NCI-H345 (cell line): ENCODE measurements at regions not wholly inside any gene's neighbourhood (a gene's known extent, or its start where the extent isn't known, plus 50 kb on each side); places are given as distances from the start of the nearest gene placed in this dataset.
"Not testable (repeated sequence)": the region's sequence is repeated elsewhere in the genome, so short reads cannot be mapped to it uniquely, and the experiment has no call there.

Source experiments
- DNase-seq: peaks from one replicate; lab custom pipeline; 2025; lab: John Stamatoyannopoulos, UW

DNA sequence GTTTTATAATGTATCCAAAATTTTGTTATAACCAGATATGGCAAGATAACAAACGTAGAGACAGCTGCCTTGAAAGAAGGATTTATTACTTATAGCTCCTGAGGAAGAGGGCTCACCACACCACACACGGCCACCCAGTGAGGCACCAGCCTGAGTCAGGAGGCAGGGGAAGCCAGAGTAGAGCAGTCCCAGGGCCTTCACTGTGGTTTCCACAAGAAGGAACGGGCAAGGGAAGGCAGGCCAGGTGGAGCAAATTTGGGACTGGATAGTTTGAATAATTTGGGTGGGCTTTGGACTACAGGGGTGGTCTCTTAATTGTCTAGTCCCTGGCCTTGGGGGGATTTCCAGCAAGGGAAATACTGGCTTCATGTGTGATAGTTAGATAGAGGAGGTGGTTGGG lies 72.5 kb downstream of the RRAGC start:
- DNase-seq = no peak

- no peak for DNase-seq
Observed at GRCh38 chr1:38786040-38786436, 73.5 kb downstream of the RRAGC start.

DNA sequence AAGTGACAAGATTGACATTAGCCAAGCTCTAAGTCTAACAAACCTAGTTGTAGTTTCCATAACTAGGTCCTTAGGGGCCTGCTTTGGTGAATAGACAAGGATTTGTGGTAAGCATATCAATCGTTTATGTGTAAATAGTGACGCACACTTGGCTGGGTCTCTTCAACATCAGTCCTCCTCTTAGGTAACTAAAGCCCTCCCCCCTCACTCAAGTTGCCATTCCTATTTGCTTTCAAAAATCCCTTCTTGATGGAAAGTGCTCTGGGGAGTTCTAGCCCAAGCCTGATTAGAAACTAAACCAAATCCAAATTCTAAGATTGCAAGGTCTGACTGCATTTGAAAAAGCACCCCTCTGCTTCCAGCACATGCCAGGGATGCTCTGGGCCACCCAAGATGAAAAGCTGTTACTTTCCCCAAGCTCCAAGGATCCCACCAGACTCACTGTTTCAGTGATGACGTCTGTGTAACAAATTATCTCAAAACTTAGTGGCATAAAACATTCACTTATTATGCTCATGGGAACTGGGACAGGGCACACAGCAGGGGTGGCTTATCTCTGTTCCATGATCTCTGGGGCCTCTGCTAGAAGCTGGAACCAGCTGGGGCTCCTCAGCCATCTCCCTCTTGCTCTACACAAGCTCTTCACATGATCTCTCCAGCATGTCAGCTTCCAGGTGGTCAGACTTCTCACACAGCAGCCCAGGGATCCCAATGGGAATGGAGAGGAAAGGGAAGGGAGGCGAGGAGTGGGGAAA lies 74.1 kb downstream of the RRAGC start:
- DNase-seq = no peak

DNA sequence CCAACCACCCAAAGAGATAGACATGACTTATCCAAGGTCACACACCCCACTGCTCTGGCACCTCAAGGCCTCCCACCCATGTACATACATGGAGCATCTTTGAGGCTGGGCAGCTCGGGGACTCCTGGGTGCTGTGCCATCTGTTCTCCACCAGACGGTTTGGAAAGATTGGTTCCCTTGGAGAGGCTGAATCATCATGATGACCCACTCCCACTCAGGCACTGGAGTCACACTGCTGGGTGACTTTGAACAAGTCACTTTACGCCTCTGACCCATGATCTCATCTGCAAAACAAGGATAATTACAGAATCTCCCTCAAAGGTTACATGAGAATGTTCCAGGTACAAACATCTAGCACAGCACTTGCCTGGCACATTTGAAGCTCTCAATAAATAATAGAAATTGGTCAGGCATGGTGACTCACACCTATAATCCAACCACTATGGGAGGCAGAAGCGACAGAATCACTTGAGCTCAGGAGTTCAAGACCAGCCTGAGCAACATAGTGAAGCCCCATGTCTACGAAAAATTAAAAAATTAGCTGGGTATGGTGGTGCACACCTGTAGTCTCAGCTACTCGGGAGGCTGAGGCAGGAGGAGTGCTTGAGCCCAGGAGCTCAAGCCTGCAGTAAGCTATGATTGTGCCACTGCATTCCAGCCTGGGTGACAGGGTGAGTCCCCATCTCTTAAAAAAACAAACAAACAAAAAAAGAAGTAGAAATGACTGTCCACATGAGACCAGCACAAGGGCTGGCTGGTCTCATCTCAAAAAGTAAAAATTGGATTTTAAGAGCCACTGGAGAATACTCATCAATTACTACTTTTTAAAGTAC lies 74.9 kb downstream of the RRAGC start:
- no peak for DNase-seq

DNA sequence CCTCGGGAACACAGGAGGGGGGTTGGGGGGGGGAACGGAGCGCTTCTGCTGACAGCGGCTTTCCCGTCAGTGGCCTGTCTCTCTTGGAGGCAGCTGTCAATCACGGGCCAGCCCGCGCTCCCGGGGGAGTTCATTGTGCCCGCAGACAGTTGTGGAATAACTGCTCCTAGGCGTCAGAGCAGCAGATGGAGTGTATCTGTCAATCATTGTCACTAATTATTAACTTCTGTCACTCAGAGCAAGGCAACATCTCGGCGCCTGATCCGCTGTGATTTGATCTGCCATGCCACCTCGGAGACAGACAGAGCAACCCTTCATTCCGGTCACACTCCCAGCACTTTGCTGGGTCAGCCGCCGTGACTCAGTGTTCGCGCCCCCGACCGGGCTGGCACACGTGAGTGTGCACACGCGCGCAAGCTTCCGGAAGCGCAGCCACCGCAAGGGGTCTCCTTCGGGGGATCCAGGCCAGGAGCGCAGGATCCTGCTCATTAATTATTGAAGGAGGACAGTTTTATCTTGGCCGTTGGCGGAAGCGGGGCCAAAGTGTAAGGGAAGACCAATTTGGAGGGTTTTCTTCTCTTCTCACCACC lies 75.8 kb downstream of the RRAGC start:
- no peak for DNase-seq

DNA sequence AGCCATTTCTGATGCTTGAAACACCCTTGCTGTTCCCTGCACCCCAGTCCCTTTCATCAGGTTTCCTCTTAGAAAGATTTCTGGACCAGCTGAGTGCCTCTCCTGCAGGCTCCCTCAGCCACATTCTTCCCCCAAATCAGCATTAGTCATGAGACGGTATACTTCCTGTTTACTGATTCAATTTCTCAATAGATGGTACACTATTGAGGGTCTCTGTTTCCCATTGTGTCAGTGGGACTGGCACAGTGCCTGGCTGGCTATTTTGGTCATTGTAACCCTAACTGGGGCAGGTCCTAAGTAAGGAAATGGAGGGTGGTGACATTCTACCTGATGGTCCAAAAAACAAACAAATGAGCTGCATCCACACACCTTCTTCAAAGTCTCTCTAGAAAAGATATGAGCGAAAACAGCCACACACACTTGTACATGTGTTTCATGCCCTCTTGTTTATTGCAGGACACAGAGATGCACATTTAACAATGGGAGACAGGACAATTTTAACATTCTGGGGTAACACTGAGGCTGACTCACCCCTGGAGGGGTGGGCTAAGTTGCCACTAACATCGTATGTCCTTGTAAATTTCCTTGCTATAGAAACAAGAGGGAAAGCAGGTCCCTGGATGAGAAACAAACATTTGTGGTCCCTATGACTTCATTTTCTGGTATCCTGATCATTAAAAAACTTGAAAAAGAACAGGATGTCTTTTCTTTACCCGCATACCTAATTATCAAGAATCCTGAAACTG lies 77.5 kb downstream of the RRAGC start:
- DNase-seq = no peak

DNA sequence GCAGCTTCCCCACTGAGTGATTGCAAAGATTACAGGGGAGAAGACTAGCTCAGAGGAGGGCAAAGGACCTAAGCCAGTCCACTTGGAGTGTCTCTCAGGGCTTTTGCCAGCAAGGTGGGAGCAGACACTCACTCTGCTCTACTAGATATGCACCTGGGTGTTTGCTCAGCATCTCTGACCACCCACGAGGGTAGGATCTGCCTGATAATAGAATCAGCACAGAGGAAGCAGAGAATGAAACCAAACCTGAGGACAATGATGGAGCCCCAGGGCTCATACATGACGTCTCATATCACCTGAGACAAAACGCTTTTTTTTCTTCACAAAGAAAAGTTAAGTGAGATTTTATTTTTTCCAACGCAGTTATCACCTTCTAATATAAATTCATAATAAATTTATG lies 79.4 kb downstream of the RRAGC start:
- no peak for DNase-seq

DNA sequence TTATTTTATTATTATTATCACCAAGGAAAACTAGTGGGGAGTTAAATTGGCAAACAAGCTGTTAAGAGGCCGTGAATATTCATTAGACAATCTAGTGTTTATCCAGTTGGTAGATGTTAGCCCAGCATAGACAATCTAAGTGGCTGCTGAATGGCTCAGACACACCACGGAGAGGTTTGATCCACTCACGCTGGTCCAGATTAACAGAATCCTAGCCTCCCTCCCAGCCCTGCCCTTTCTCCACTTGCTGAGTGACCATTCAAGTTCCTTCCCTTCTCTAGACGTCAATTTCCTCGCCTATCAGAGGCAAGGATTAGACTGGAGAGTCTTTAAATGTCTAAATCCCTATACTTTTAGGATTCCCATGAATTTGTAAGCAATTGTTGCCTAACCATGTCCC lies 80.1 kb downstream of the RRAGC start:
- no peak for DNase-seq

GRCh38 chr1:38778521-38778920 lies 81.1 kb downstream of the RRAGC start:
- DNase-seq = no peak

- no peak for DNase-seq
Observed at GRCh38 chr1:38778051-38778450, 81.5 kb downstream of the RRAGC start.

GRCh38 chr1:38777464-38777957 lies 82.1 kb downstream of the RRAGC start:
- no peak for DNase-seq

GRCh38 chr1:38776466-38777065 lies 83.0 kb downstream of the RRAGC start:
- DNase-seq = no peak

GRCh38 chr1:38775175-38775845 lies 84.3 kb downstream of the RRAGC start:
- no peak for DNase-seq

DNA sequence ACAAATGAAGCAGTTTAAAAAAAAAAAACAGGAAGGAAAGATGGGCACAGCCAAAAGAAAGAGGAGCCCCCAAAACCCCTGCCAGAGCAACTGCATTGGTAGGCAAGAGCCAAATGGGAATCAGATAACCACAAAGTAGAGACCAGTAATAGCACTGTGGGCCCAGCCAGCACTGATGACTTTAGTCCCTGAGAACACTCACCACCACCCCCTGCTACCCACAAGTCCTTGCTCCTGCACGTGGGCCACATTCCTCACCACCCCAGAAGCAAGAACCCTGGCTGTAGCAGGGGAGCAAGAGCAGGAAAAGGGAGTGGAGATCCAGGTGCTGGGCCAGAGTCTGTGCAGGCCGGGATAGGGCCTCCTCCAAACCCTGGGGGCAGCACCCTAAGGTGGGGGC lies 86.1 kb downstream of the RRAGC start:
- DNase-seq = no peak

GRCh38 chr1:38772953-38773352 lies 86.6 kb downstream of the RRAGC start:
- DNase-seq = no peak

DNA sequence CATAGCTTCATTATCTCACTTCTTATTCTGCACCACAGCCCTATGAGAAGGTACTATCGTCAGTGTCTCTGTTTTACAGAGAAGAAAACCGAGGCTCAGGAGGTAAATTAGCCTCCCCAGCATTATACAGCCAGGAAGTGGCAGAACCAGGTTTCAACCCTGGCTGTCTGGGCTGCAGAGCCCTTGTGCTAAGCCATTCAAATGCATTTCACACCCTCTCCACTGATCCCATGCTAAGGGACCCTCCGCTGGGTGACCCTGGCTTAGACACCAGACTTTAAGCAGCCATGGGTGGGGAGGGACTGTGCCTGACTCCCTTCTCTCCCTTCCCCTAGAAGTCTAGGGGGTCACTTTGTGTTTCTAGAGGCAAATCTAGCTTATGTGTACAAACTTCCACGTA lies 87.5 kb downstream of the RRAGC start:
- no peak for DNase-seq

- not testable (repeated sequence) for DNase-seq
Observed at GRCh38 chr1:38770516-38771173, 88.9 kb downstream of the RRAGC start.

DNA sequence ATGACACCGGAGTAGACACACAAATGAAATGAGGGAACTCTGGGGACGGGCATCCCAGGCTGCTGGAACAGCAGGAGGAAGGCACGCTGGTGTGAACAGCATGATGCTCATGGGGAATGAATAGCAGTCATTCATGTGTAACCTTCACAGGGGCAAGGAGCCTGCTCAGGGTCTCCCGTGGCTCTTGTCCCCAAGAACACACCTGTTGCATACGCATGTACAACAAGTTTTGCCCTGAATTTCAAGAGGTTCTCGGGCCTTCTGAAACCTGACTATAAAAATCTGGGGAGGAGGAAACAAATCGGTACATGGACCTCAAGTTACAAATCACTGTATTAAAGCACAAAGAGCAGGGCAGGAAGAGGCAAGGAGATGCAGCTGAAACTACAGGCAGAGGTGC lies 93.4 kb downstream of the RRAGC start:
- no peak for DNase-seq

GRCh38 chr1:38763121-38763520 lies 96.5 kb downstream of the RRAGC start:
- no peak for DNase-seq

DNA sequence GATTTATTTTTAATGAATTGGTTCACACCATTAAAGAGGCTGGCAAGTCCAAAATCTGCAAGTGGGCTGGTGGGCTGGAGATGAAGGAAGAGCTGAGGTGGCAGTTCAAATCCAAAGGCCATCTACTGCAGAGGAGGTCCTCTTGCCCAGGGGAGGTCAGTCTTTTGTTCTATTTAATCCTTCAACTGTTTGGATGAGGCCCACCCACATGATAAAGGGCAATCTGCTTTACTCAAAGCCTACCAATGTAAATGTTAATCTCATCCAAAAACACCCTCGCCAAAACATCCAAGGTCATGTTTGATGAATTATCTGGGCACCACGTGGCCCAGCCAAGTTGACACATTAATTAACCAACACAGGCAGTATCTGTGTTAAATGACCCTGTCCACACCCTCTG lies 99.0 kb downstream of the RRAGC start:
- DNase-seq = no peak

- DNase-seq = peak; percentile 36
Observed at GRCh38 chr1:38758820-38759219, 100.8 kb downstream of the RRAGC start.
